H1 (cell line): ENCODE measurements at regions not wholly inside any gene's neighbourhood (a gene's known extent, or its start where the extent isn't known, plus 50 kb on each side); places are given as distances from the start of the nearest gene placed in this dataset.

Experiments
- CTCF ChIA-PET: fragments of 300-600 bp; sonication (Branson Sonifier 250); formaldehyde crosslinking; loops from one replicate; lab custom pipeline; 2021; ENCODE audit not compliant: partially characterized antibody; lab: Charles Lee
- POLR2A ChIA-PET: fragments of 300-600 bp; sonication (Branson Sonifier 250); formaldehyde crosslinking; loops from one replicate; lab custom pipeline; 2021; ENCODE audit warnings: inconsistent platforms; ENCODE audit not compliant: partially characterized antibody; lab: Charles Lee
- DNase-seq, 2 experiments: peaks; one replicate each; pipeline versions ENCODE4 v3.0.0 to v3.0.0-alpha.2; 2010 to 2022; ENCODE audit warnings: low spot score in 2 of 2, low read depth in 1 of 2, mixed read lengths in 1 of 2
- FAIRE-seq: peaks from 2 replicates; lab custom pipeline; 2011; peaks lifted over from hg19 to GRCh38; lab: Jason Lieb, UNC
- H2AFZ ChIP-seq: 2 replicates; pipeline ENCODE4 v1.8.1; 2012; ENCODE audit warnings: low read length, inconsistent platforms
- H2AK5ac ChIP-seq: 2 replicates; pipeline ENCODE4 v1.6.1; 2013; ENCODE audit warnings: low read depth, low read length
- H2BK120ac ChIP-seq: replicated peaks from 2 replicates; pipeline ENCODE3; 2013; ENCODE audit warnings: low read depth, low read length, inconsistent platforms
- H2BK12ac ChIP-seq: 2 replicates; pipeline ENCODE4 v1.6.1; 2013; ENCODE audit warnings: low read depth, low read length
- H2BK15ac ChIP-seq: 2 replicates; pipeline ENCODE4 v1.6.1; 2013; ENCODE audit warnings: low read length
- H2BK20ac ChIP-seq: 2 replicates; pipeline ENCODE4 v1.6.1; 2013; ENCODE audit warnings: low read length
- H2BK5ac ChIP-seq: 2 replicates; pipeline ENCODE4 v1.6.1; 2013; ENCODE audit warnings: low read depth, low read length
- H3K14ac ChIP-seq: 2 replicates; pipeline ENCODE4 v1.6.1; 2013; ENCODE audit warnings: inconsistent platforms; ENCODE audit not compliant: insufficient read length
- H3K18ac ChIP-seq: 2 replicates; pipeline ENCODE4 v1.6.1; 2013; ENCODE audit warnings: low read length; ENCODE audit errors: extremely low read depth
- H3K23ac ChIP-seq: 2 replicates; pipeline ENCODE4 v1.6.1; 2013; ENCODE audit warnings: inconsistent platforms; ENCODE audit not compliant: insufficient read length
- H3K23me2 ChIP-seq: 2 replicates; pipeline ENCODE4 v1.6.1; 2013; ENCODE audit warnings: low read depth, low read length
- H3K27ac ChIP-seq: 2 replicates; pipeline ENCODE4 v1.6.1; 2011; ENCODE audit warnings: low read depth, low read length, inconsistent platforms
- H3K27me3 ChIP-seq, 4 experiments: replicated peaks in 1 of 4; 1 replicate in 1 of 4; 2 replicates in 3 of 4; pipeline versions ENCODE4 v1.6.1 to v1.8.1; 2011 to 2013; ENCODE audit warnings: low read length in 3 of 4, mild to moderate bottlenecking in 3 of 4, inconsistent platforms in 2 of 4, mixed read lengths in 2 of 4, moderate library complexity in 1 of 4; ENCODE audit not compliant: control insufficient read depth in 3 of 4, insufficient read depth in 3 of 4; ENCODE audit errors: extremely low read depth in 1 of 4
- H3K36me3 ChIP-seq, 4 experiments: 2 replicates each; pipeline versions ENCODE4 v1.6.1 to v1.8.1; 2011 to 2013; ENCODE audit warnings: mild to moderate bottlenecking in 4 of 4, low read length in 3 of 4, moderate library complexity in 2 of 4, control low read depth in 1 of 4, inconsistent platforms in 1 of 4; ENCODE audit not compliant: insufficient read depth in 4 of 4, control insufficient read depth in 2 of 4
- H3K4ac ChIP-seq: replicated peaks from 2 replicates; pipeline ENCODE3; 2013; ENCODE audit warnings: low read length, low read depth, mixed read lengths, inconsistent platforms; ENCODE audit not compliant: insufficient read length
- H3K4me1 ChIP-seq, 4 experiments: replicated peaks in 1 of 4; 1 replicate in 1 of 4; 2 replicates in 3 of 4; pipeline versions ENCODE4 v1.6.1 to v1.8.1; 2011 to 2013; ENCODE audit warnings: low read length in 3 of 4, inconsistent platforms in 2 of 4, mixed read lengths in 1 of 4; ENCODE audit not compliant: insufficient read depth in 4 of 4, control insufficient read depth in 3 of 4
- H3K4me2 ChIP-seq, 2 experiments: 2 replicates each; pipeline versions ENCODE4 v1.6.1 to v1.8.1; 2011 to 2013; ENCODE audit warnings: low read depth in 2 of 2, low read length in 2 of 2, control low read depth in 1 of 2, inconsistent platforms in 1 of 2, mild to moderate bottlenecking in 1 of 2; ENCODE audit not compliant: insufficient read depth in 1 of 2
- H3K4me3 ChIP-seq, 4 experiments: fragments of 200-600, 300-600 bp in 1 of 4; sonication (generic), shearing (Covaris generic), sonication (Bioruptor Twin) in 1 of 4; 2 replicates each; pipeline versions ENCODE4 v1.5.1 to v1.8.1; 2011 to 2016; ENCODE audit warnings: low read length in 4 of 4, low read depth in 3 of 4, control low read depth in 2 of 4, inconsistent platforms in 2 of 4, mild to moderate bottlenecking in 2 of 4, mixed read lengths in 1 of 4, moderate library complexity in 1 of 4; ENCODE audit not compliant: insufficient read depth in 2 of 4; ENCODE audit errors: extremely low read depth in 1 of 4
- H3K56ac ChIP-seq: replicated peaks from 2 replicates; pipeline ENCODE3; 2013; ENCODE audit warnings: low read depth, mild to moderate bottlenecking, mixed read lengths, low read length, inconsistent platforms; ENCODE audit not compliant: insufficient read length
- H3K79me1 ChIP-seq: 2 replicates; pipeline ENCODE4 v1.6.1; 2013; ENCODE audit warnings: low read depth, low read length, control low read depth
- H3K79me2 ChIP-seq, 2 experiments: 2 replicates each; pipeline versions ENCODE4 v1.6.1 to v1.8.1; 2012 to 2013; ENCODE audit warnings: low read length in 2 of 2, mild to moderate bottlenecking in 2 of 2, inconsistent platforms in 1 of 2; ENCODE audit not compliant: insufficient read depth in 2 of 2, control insufficient read depth in 1 of 2
- H3K9ac ChIP-seq, 4 experiments: replicated peaks in 1 of 4; 1 replicate in 1 of 4; 2 replicates in 3 of 4; pipeline versions ENCODE4 v1.6.1 to v1.8.1; 2011 to 2013; ENCODE audit warnings: low read depth in 3 of 4, low read length in 3 of 4, control low read depth in 2 of 4, mild to moderate bottlenecking in 2 of 4, moderate library complexity in 2 of 4, inconsistent platforms in 1 of 4; ENCODE audit errors: extremely low read depth in 1 of 4
- H3K9me3 ChIP-seq, 2 experiments: 2 replicates each; pipeline versions ENCODE4 v1.6.1 to v1.8.1; 2012 to 2013; ENCODE audit warnings: mild to moderate bottlenecking in 2 of 2, moderate library complexity in 2 of 2, control low read depth in 1 of 2, inconsistent platforms in 1 of 2, low read depth in 1 of 2, low read length in 1 of 2, mixed read lengths in 1 of 2; ENCODE audit not compliant: insufficient read depth in 2 of 2
- H4K20me1 ChIP-seq, 2 experiments: replicated peaks in 1 of 2; 2 replicates each; pipeline versions ENCODE3 to v1.8.1; 2011 to 2013; ENCODE audit warnings: inconsistent platforms in 2 of 2, low read length in 2 of 2, mild to moderate bottlenecking in 1 of 2; ENCODE audit not compliant: insufficient read depth in 2 of 2, control insufficient read depth in 1 of 2
- H4K5ac ChIP-seq: 2 replicates; pipeline ENCODE4 v1.6.1; 2013; ENCODE audit warnings: low read length, low read depth, mixed read lengths, inconsistent platforms; ENCODE audit not compliant: insufficient read length
- H4K8ac ChIP-seq: 2 replicates; pipeline ENCODE4 v1.8.0; 2013; ENCODE audit warnings: mild to moderate bottlenecking, moderate library complexity, low read length, inconsistent platforms; ENCODE audit not compliant: insufficient read depth; ENCODE audit errors: extremely low read depth
- H4K91ac ChIP-seq: replicated peaks from 2 replicates; pipeline ENCODE3; 2013; ENCODE audit warnings: low read length, mixed read lengths, inconsistent platforms; ENCODE audit not compliant: insufficient read length
- CEBPB ChIP-seq: IDR thresholded peaks from 2 replicates; pipeline ENCODE4 v1.6.1; 2012; ENCODE audit warnings: low read depth, low read length
- FOSL1 ChIP-seq: IDR thresholded peaks from 2 replicates; pipeline ENCODE4 v1.6.1; 2011; ENCODE audit warnings: mild to moderate bottlenecking, low read depth, low read length, moderate library complexity; ENCODE audit not compliant: insufficient read depth
- GABPA ChIP-seq: IDR thresholded peaks from 2 replicates; pipeline ENCODE4 v1.6.1; 2011; ENCODE audit warnings: mild to moderate bottlenecking, low read length, moderate library complexity, borderline replicate concordance; ENCODE audit not compliant: insufficient read depth
- JUND ChIP-seq: IDR thresholded peaks from 2 replicates; pipeline ENCODE4 v1.6.1; 2011; ENCODE audit warnings: mild to moderate bottlenecking, improper control_type of control experiment, low read length
- RXRA ChIP-seq: IDR thresholded peaks from 2 replicates; pipeline ENCODE4 v1.6.1; 2011; ENCODE audit warnings: low read depth, mild to moderate bottlenecking, low read length, moderate library complexity; ENCODE audit not compliant: insufficient read depth
- SRF ChIP-seq: IDR thresholded peaks from 2 replicates; pipeline ENCODE4 v1.6.1; 2011; ENCODE audit warnings: mild to moderate bottlenecking, low read depth, low read length, moderate library complexity
- WGBS, 2 experiments: shearing (Covaris generic) in 1 of 2; methylation state at CpG; one replicate each; pipeline versions ENCODE4 v1.1.6 to v1.1.7; 2013 to 2015; ENCODE audit warnings: low lambda C conversion rate in 2 of 2, mixed read lengths in 2 of 2, inconsistent platforms in 1 of 2, low coverage in 1 of 2, missing lambda C conversion rate in 1 of 2; ENCODE audit not compliant: insufficient replicate concordance in 2 of 2, insufficient coverage in 1 of 2, insufficient read length in 1 of 2; ENCODE audit errors: extremely low coverage in 1 of 2, missing lambda C conversion rate in 1 of 2; 5-methylcytosine and 5-hydroxymethylcytosine counted together

GRCh38 chr12:132404951-132405741 lies 75.8 kb upstream of the GALNT9 start:
- CTCF ChIA-PET: interaction anchor here (0.6 to 3.3 kb wide), 9 partner anchors 9 to 221 kb away, joined by 3 to 17 read pairs (median 3); no protein-coding TSS in a partner anchor
- Histone ChIP-seq H2BK5ac (no peak overlapping the region), H3K4me2 (no peak overlapping the region), H3K18ac (no peak overlapping the region; the same call in 1 of the 2 replicates), H3K14ac (no peak overlapping the region), H2AFZ (no peak overlapping the region), H3K36me3 (no peaks in the 10 kb centered on the region), H3K79me1 (no peaks in the 10 kb centered on the region), H3K9ac (no peak overlapping the region), H4K8ac (no peak overlapping the region; the same call in 1 of the 2 replicates), H4K20me1 (peaks cover 0 to 2% of the 10 kb centered on the region in 2 experiments), H3K9me3 (no peaks in the 10 kb centered on the region; a peak in 1 of 4 replicates), H2AK5ac (no peak overlapping the region), H2BK12ac (no peak overlapping the region), H3K23me2 (peaks cover 11% of the 10 kb centered on the region; the same call in 1 of the 2 replicates), H3K4ac (no peak overlapping the region), H4K5ac (no peak overlapping the region), H3K79me2 (no peaks in the 10 kb centered on the region), H2BK20ac (no peak overlapping the region), H2BK15ac (no peak overlapping the region), H4K91ac (no peak overlapping the region), H3K56ac (no peak overlapping the region), H3K27ac (no peak overlapping the region), H2BK120ac (no peak overlapping the region), H3K23ac (no peak overlapping the region), H3K4me1 (peaks cover 0 to 2% (median 0%) of the 10 kb centered on the region in 4 experiments; a peak in 5 of 7 replicates), H3K27me3 (peaks cover 0 to 16% (median 9%) of the 10 kb centered on the region in 4 experiments; a peak in 4 of 7 replicates), H3K4me3 (no peak overlapping the region)
- DNase-seq (no peak), FAIRE-seq (no peak)
- TF ChIP-seq GABPA (0 out of 2 replicates have a peak, but pooled peaks have one; percentile 47), CEBPB (no peak), FOSL1 (no peak), RXRA (no peak), SRF (no peak), JUND (no peak)
- POLR2A ChIA-PET: interaction anchor here (0.6 to 1.1 kb wide), 2 partner anchors 16 to 76 kb away, joined by 3 read pairs; no protein-coding TSS in a partner anchor
- 83% methylated on average over 20 of the region's 36 CpGs; no CpG with 5 or more reads in 1 of the 2 experiments for WGBS, 2 experiments
